WTC11 (cell line): ENCODE measurements at regions not wholly inside any gene's neighbourhood (a gene's known extent, or its start where the extent isn't known, plus 50 kb on each side); places are given as distances from the start of the nearest gene placed in this dataset.
A peak's percentile ranks its signal among the peaks of the same experiment; 100 is the strongest.

ENCODE experiments used
- ATAC-seq: fragments of 200-7000 bp; cut with Tn5 transposase; 2 replicates; pipeline ENCODE4 v1.10.0; 2021; ENCODE audit warnings: mild to moderate bottlenecking, moderate library complexity
- CTCF ChIA-PET: fragments of 300-600 bp; sonication (Branson Sonifier 250); formaldehyde crosslinking; loops from one replicate; lab custom pipeline; 2021; ENCODE audit warnings: antibody characterized with exemption; lab: Charles Lee
- POLR2A ChIA-PET: fragments of 350-600 bp; sonication (Branson Sonifier 250); formaldehyde crosslinking; loops from one replicate; lab custom pipeline; 2021; ENCODE audit warnings: antibody characterized with exemption; lab: Charles Lee
- DNase-seq: peaks from one replicate; pipeline ENCODE4 v3.0.0; 2021; ENCODE audit warnings: low spot score
- H3K27ac Mint-ChIP-seq: 2 replicates; pipeline ENCODE4 v1.8.0; 2021; ENCODE audit warnings: mixed read lengths
- H3K27me3 Mint-ChIP-seq: 2 replicates; pipeline ENCODE4 v1.8.0; 2021; ENCODE audit warnings: low read depth, mild to moderate bottlenecking, moderate library complexity, mixed read lengths
- H3K36me3 Mint-ChIP-seq: 2 replicates; pipeline ENCODE4 v1.8.0; 2021; ENCODE audit warnings: mixed read lengths
- H3K4me1 Mint-ChIP-seq: 2 replicates; pipeline ENCODE4 v1.8.0; 2022; ENCODE audit warnings: mixed read lengths
- H3K4me3 Mint-ChIP-seq: 2 replicates; pipeline ENCODE4 v1.8.0; 2021; ENCODE audit warnings: mild to moderate bottlenecking, moderate library complexity, mixed read lengths
- H3K9me3 Mint-ChIP-seq: 2 replicates; pipeline ENCODE4 v1.8.0; 2021; ENCODE audit warnings: mixed read lengths
- CREB1 ChIP-seq: sonication (generic); formaldehyde crosslinking; IDR thresholded peaks from 2 replicates; pipeline ENCODE4 v1.8.0; 2023; ENCODE audit warnings: mild to moderate bottlenecking, missing genetic modification reagents
- E2F5 ChIP-seq: sonication (generic); formaldehyde crosslinking; IDR thresholded peaks from 2 replicates; pipeline ENCODE4 v1.8.1; 2022; ENCODE audit warnings: mild to moderate bottlenecking, moderate library complexity, missing genetic modification reagents
- EMX1 ChIP-seq: fragments of 250-450 bp; sonication (Bioruptor Pico); IDR thresholded peaks from 2 replicates; pipeline ENCODE4 v1.8.0; 2021; ENCODE audit warnings: mild to moderate bottlenecking
- HMGA2 ChIP-seq: fragments of 250-450 bp; sonication (Bioruptor Pico); IDR thresholded peaks from 2 replicates; pipeline ENCODE4 v1.4.0; 2021; ENCODE audit warnings: mild to moderate bottlenecking, moderate library complexity
- JUN ChIP-seq: sonication (generic); formaldehyde crosslinking; IDR thresholded peaks from 2 replicates; pipeline ENCODE4 v1.8.0; 2023; ENCODE audit warnings: mild to moderate bottlenecking, missing genetic modification reagents
- MLX ChIP-seq: sonication (generic); formaldehyde crosslinking; IDR thresholded peaks from 2 replicates; pipeline ENCODE4 v1.8.1; 2023; ENCODE audit warnings: mild to moderate bottlenecking, missing genetic modification reagents, moderate library complexity
- NR1H2 ChIP-seq: sonication (generic); formaldehyde crosslinking; IDR thresholded peaks from 2 replicates; pipeline ENCODE4 v1.9.0; 2021; ENCODE audit warnings: mild to moderate bottlenecking, moderate library complexity, missing genetic modification reagents
- NR2C2 ChIP-seq: sonication (generic); formaldehyde crosslinking; IDR thresholded peaks from 2 replicates; pipeline ENCODE4 v1.8.0; 2022; ENCODE audit warnings: mild to moderate bottlenecking, missing genetic modification reagents
- ZBTB21 ChIP-seq: sonication (generic); formaldehyde crosslinking; IDR thresholded peaks from 2 replicates; pipeline ENCODE4 v1.8.1; 2023; ENCODE audit warnings: mild to moderate bottlenecking, missing genetic modification reagents, borderline replicate concordance
- ZMAT4 ChIP-seq: fragments of 250-450 bp; sonication (Bioruptor Pico); IDR thresholded peaks from 2 replicates; pipeline ENCODE4 v1.9.0; 2021; ENCODE audit warnings: mild to moderate bottlenecking
- ZNF121 ChIP-seq: sonication (generic); formaldehyde crosslinking; IDR thresholded peaks from 2 replicates; pipeline ENCODE4 v1.8.0; 2023; ENCODE audit warnings: missing genetic modification reagents
- ZNF317 ChIP-seq: sonication (generic); formaldehyde crosslinking; IDR thresholded peaks from 2 replicates; pipeline ENCODE4 v1.8.1; 2023; ENCODE audit warnings: low read depth, mild to moderate bottlenecking, moderate library complexity, missing genetic modification reagents, borderline replicate concordance
- ZNF396 ChIP-seq: fragments of 250-450 bp; sonication (Bioruptor Pico); IDR thresholded peaks from 2 replicates; pipeline ENCODE4 v1.8.0; 2021; ENCODE audit warnings: mild to moderate bottlenecking, moderate library complexity, borderline replicate concordance
- ZNF532 ChIP-seq: fragments of 250-450 bp; sonication (Bioruptor Pico); IDR thresholded peaks from 2 replicates; pipeline ENCODE4 v1.9.0; 2021; ENCODE audit warnings: mild to moderate bottlenecking, borderline replicate concordance
- TF ChIP-seq, protein P1 (sequence below): sonication (generic); formaldehyde crosslinking; IDR thresholded peaks from 2 replicates; pipeline ENCODE4 v1.8.1; 2023; ENCODE audit warnings: mild to moderate bottlenecking, missing genetic modification reagents, borderline replicate concordance
- TF ChIP-seq, protein P2 (sequence below): sonication (generic); formaldehyde crosslinking; IDR thresholded peaks from 2 replicates; pipeline ENCODE4 v1.8.1; 2023; ENCODE audit warnings: mild to moderate bottlenecking, missing genetic modification reagents, moderate library complexity
- TF ChIP-seq, protein P3 (sequence below): sonication (generic); formaldehyde crosslinking; IDR thresholded peaks from 2 replicates; pipeline ENCODE4 v1.8.1; 2022; ENCODE audit warnings: mild to moderate bottlenecking, missing genetic modification reagents, moderate library complexity, borderline replicate concordance

DNA sequence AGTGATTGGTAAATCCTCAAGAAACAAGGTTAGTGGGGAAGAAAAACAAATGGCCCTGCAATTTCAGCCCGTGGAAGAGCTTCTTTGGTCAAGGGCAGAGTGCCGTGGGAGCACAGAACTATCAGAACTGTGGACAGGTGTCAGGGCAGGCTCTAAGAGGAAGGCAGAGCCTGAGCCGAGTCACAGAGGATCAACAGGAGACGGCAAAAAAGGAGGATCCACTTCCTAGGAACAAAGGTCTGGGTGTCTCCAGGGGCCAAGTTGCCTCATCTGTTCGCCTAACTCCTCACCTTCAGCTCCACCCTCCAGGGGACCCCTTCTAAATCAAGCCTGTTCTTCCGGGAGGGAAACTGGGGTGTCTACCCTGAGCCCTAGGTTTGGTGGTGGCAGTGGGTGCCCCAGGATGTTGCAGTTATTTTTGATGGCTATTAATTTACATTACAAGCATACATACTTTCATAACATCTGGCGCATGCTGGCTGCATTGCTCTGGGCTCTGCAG lies 88.0 kb downstream of the FEM1C start:
- H3K36me3 Mint-ChIP-seq: no peaks in the 10 kb centered on the region
- H3K27ac Mint-ChIP-seq: no peak overlapping the region
- TF ChIP-seq EMX1 (CRISPR knock-in tag) (no peak), ZNF396 (CRISPR knock-in tag) (no peak), ZNF317 (CRISPR knock-in tag) (no peak), JUN (CRISPR knock-in tag) (no peak), NR1H2 (no peak), ZNF121 (CRISPR knock-in tag) (no peak), ZBTB21 (no peak), CREB1 (CRISPR knock-in tag) (no peak), ZMAT4 (CRISPR knock-in tag) (no peak), ZNF532 (CRISPR knock-in tag) (no peak), NR2C2 (CRISPR knock-in tag) (no peak), E2F5 (no peak), MLX (CRISPR knock-in tag) (no peak), HMGA2 (no peak)
- TF ChIP-seq, protein P1, sequence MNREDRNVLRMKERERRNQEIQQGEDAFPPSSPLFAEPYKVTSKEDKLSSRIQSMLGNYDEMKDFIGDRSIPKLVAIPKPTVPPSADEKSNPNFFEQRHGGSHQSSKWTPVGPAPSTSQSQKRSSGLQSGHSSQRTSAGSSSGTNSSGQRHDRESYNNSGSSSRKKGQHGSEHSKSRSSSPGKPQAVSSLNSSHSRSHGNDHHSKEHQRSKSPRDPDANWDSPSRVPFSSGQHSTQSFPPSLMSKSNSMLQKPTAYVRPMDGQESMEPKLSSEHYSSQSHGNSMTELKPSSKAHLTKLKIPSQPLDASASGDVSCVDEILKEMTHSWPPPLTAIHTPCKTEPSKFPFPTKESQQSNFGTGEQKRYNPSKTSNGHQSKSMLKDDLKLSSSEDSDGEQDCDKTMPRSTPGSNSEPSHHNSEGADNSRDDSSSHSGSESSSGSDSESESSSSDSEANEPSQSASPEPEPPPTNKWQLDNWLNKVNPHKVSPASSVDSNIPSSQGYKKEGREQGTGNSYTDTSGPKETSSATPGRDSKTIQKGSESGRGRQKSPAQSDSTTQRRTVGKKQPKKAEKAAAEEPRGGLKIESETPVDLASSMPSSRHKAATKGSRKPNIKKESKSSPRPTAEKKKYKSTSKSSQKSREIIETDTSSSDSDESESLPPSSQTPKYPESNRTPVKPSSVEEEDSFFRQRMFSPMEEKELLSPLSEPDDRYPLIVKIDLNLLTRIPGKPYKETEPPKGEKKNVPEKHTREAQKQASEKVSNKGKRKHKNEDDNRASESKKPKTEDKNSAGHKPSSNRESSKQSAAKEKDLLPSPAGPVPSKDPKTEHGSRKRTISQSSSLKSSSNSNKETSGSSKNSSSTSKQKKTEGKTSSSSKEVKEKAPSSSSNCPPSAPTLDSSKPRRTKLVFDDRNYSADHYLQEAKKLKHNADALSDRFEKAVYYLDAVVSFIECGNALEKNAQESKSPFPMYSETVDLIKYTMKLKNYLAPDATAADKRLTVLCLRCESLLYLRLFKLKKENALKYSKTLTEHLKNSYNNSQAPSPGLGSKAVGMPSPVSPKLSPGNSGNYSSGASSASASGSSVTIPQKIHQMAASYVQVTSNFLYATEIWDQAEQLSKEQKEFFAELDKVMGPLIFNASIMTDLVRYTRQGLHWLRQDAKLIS: no peak
- TF ChIP-seq, protein P2, sequence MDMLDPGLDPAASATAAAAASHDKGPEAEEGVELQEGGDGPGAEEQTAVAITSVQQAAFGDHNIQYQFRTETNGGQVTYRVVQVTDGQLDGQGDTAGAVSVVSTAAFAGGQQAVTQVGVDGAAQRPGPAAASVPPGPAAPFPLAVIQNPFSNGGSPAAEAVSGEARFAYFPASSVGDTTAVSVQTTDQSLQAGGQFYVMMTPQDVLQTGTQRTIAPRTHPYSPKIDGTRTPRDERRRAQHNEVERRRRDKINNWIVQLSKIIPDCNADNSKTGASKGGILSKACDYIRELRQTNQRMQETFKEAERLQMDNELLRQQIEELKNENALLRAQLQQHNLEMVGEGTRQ (CRISPR knock-in tag): no peak
- TF ChIP-seq, protein P3, sequence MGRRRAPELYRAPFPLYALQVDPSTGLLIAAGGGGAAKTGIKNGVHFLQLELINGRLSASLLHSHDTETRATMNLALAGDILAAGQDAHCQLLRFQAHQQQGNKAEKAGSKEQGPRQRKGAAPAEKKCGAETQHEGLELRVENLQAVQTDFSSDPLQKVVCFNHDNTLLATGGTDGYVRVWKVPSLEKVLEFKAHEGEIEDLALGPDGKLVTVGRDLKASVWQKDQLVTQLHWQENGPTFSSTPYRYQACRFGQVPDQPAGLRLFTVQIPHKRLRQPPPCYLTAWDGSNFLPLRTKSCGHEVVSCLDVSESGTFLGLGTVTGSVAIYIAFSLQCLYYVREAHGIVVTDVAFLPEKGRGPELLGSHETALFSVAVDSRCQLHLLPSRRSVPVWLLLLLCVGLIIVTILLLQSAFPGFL (CRISPR knock-in tag): no peak
- ATAC-seq (peak; percentile 24), DNase-seq (no peak)
- no peaks in the 10 kb centered on the region for H3K27me3 Mint-ChIP-seq
- H3K4me1 Mint-ChIP-seq: no peaks in the 10 kb centered on the region; the same call in 1 of the 2 replicates
- H3K9me3 Mint-ChIP-seq: no peaks in the 10 kb centered on the region
- ChIA-PET POLR2A (interaction anchor here (0.7 kb wide), 1 partner anchor 115 kb away, joined by 3 read pairs; no protein-coding TSS in a partner anchor), CTCF (interaction anchor here (0.5 to 1.2 kb wide), 2 partner anchors 118 to 376 kb away, joined by 6 read pairs; no protein-coding TSS in a partner anchor)
- no peak overlapping the region for H3K4me3 Mint-ChIP-seq
